ENCODE measurements at regions not wholly inside any gene's neighbourhood (a gene's known extent, or its start where the extent isn't known, plus 50 kb on each side); places are given as distances from the start of the nearest gene placed in this dataset.

DNA sequence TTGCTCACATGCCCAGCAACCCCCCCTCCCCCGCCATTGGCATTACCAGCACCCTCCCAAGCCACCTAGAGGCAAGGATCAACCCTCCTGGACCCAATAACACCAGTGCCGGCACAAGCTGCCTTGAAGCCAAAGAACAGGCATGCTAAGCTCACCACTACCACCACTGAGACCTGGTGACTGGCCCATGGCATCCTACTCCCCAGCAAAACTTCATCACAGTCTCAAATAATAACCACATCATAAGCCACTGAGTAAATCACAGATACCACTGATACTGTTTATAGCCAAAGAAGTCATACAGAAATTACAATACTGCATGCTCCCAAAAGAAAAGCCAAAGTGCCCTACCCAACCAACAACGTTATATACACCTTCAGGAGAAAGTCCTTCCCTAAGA is 73.6 kb upstream of the RPL34 start:
- Histone ChIP-seq H3K36me3 (ENCODE audit: insufficient read depth, low read length) (no peaks in the 10 kb centered on the region), H3K4me3 (ENCODE audit: low read depth, low read length, poor library complexity, severe bottlenecking) (no peak overlapping the region), H3K4me2 (ENCODE audit: low read length) (no peak overlapping the region), H3K79me2 (ENCODE audit: insufficient read depth, low read depth, low read length) (no peaks in the 10 kb centered on the region), H4K20me1 (ENCODE audit: insufficient read depth, low read length) (no peaks in the 10 kb centered on the region), H3K4me1 (ENCODE audit: insufficient read depth, low read length, poor library complexity, severe bottlenecking) (no peaks in the 10 kb centered on the region), H3K27ac (ENCODE audit: low read depth, low read length, poor library complexity, severe bottlenecking) (no peak overlapping the region), H2AFZ (ENCODE audit: low read length) (no peak overlapping the region), H3K9me2 (ENCODE audit: insufficient read depth, low read length) (no peaks in the 10 kb centered on the region), H3K9me3 (ENCODE audit: low read length) (peaks cover 8% of the 10 kb centered on the region; the same call in 1 of the 2 replicates)
- no TSS peak for BruUV-seq (replicated peaks)
- POLR2A ChIA-PET, result no interaction called here
- intact Hi-C loops (cut with micrococcal nuclease; ENCODE audit: unreplicated experiment), result no loop called here
- no peak for TF ChIP-seq EZH2phosphoT487 (IDR thresholded peaks at IDR 0.05; ENCODE audit: borderline replicate concordance, low read depth, low read length)
- TF ChIP-seq, protein P1, sequence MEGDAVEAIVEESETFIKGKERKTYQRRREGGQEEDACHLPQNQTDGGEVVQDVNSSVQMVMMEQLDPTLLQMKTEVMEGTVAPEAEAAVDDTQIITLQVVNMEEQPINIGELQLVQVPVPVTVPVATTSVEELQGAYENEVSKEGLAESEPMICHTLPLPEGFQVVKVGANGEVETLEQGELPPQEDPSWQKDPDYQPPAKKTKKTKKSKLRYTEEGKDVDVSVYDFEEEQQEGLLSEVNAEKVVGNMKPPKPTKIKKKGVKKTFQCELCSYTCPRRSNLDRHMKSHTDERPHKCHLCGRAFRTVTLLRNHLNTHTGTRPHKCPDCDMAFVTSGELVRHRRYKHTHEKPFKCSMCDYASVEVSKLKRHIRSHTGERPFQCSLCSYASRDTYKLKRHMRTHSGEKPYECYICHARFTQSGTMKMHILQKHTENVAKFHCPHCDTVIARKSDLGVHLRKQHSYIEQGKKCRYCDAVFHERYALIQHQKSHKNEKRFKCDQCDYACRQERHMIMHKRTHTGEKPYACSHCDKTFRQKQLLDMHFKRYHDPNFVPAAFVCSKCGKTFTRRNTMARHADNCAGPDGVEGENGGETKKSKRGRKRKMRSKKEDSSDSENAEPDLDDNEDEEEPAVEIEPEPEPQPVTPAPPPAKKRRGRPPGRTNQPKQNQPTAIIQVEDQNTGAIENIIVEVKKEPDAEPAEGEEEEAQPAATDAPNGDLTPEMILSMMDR (conservative IDR thresholded peaks at IDR 0.05; ENCODE audit: low read length), result no peak
- CTCF ChIA-PET (ENCODE audit: unreplicated experiment), result no interaction called here
- DNase-seq (ENCODE audit: low spot score), result no peak

DNA sequence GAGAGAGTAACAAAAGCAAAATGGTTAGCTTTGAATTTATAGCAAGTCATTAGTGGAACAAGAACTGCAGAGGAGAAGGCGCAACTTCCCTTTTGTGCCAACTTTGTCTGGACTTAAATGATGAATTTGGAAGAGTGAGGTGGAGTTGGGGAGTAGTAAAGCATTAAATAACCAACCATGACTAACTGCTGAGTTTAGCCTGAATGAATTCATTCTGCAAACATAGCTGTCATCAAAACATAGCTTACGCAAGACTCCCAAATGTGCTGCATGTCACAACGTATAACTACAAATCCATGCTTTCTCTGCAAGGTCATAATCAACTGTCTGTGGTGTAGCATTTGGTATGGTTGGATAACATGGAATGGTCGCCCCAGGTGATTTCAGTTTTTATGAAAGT is 75.9 kb upstream of the RPL34 start:
- CTCF ChIA-PET (ENCODE audit: unreplicated experiment), result no interaction called here

DNA sequence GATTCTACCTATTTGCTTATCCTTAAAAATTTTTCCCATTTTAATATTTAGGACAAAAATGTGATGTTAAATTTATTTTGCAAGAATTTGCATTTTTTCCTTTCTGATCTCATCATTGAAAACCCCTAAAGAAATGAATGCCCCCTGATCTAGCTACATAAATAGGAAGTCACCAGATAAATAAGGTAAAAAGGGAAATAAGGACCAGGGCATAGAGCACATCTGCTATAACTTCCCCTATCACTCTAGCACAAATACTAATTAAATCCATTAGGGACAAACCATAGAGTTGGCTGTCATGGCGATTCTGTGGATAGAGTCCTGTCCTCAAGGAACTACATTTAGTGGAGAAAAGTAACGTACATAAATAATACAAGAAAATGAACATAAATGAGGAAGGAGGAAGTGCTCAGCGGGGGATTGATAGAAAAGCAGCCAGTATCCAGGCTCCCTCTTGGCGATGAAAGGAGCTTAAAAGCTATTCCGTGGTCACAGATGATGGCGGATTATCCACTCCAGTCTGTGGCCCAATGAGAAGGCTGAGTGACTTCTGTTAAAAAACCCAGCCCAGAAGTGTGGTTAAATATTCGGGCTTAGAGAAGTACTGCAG is 76.9 kb upstream of the RPL34 start:
- no peak for TF ChIP-seq EZH2phosphoT487 (IDR thresholded peaks at IDR 0.05; ENCODE audit: borderline replicate concordance, low read depth, low read length)
- TF ChIP-seq, protein P1 (conservative IDR thresholded peaks at IDR 0.05; ENCODE audit: low read length), result no peak
- Histone ChIP-seq H2AFZ (ENCODE audit: low read length) (peak overlapping the region; percentile 27; the same call in 1 of the 2 replicates), H3K36me3 (ENCODE audit: insufficient read depth, low read length) (no peaks in the 10 kb centered on the region), H4K20me1 (ENCODE audit: insufficient read depth, low read length) (no peaks in the 10 kb centered on the region), H3K27ac (ENCODE audit: low read depth, low read length, poor library complexity, severe bottlenecking) (no peak overlapping the region), H3K4me3 (ENCODE audit: low read depth, low read length, poor library complexity, severe bottlenecking) (no peak overlapping the region), H3K9me2 (ENCODE audit: insufficient read depth, low read length) (no peaks in the 10 kb centered on the region), H3K9me3 (ENCODE audit: low read length) (peaks cover 8% of the 10 kb centered on the region; the same call in 1 of the 2 replicates), H3K4me2 (ENCODE audit: low read length) (no peak overlapping the region), H3K79me2 (ENCODE audit: insufficient read depth, low read depth, low read length) (no peaks in the 10 kb centered on the region), H3K4me1 (ENCODE audit: insufficient read depth, low read length, poor library complexity, severe bottlenecking) (no peaks in the 10 kb centered on the region)
- no peak for DNase-seq (ENCODE audit: low spot score)
- ChIA-PET POLR2A (interaction anchor here (0.6 kb wide), 1 partner anchor 255 kb away, joined by 4 read pairs; no protein-coding TSS in a partner anchor), CTCF (ENCODE audit: unreplicated experiment) (no interaction called here)
- intact Hi-C loops (cut with micrococcal nuclease; ENCODE audit: unreplicated experiment), result no loop called here
- BruUV-seq (replicated peaks), result no TSS peak

More for the DNA sequence above, 75.9 kb upstream of the RPL34 start:
- no peak for DNase-seq (ENCODE audit: low spot score)
- H3K4me3 ChIP-seq (ENCODE audit: low read depth, low read length, poor library complexity, severe bottlenecking), result no peak overlapping the region
- TF ChIP-seq, protein P1 (conservative IDR thresholded peaks at IDR 0.05; ENCODE audit: low read length), result no peak
- no peak for TF ChIP-seq EZH2phosphoT487 (IDR thresholded peaks at IDR 0.05; ENCODE audit: borderline replicate concordance, low read depth, low read length)
- H3K79me2 ChIP-seq (ENCODE audit: insufficient read depth, low read depth, low read length), result no peaks in the 10 kb centered on the region
- H3K36me3 ChIP-seq (ENCODE audit: insufficient read depth, low read length), result no peaks in the 10 kb centered on the region
- BruUV-seq (replicated peaks), result no TSS peak
- intact Hi-C loops (cut with micrococcal nuclease; ENCODE audit: unreplicated experiment), result no loop called here
- no peaks in the 10 kb centered on the region for H3K4me1 ChIP-seq (ENCODE audit: insufficient read depth, low read length, poor library complexity, severe bottlenecking)
- no peak overlapping the region for H3K27ac ChIP-seq (ENCODE audit: low read depth, low read length, poor library complexity, severe bottlenecking)
- H4K20me1 ChIP-seq (ENCODE audit: insufficient read depth, low read length), result no peaks in the 10 kb centered on the region
- POLR2A ChIA-PET, result interaction anchor here (0.6 to 1.4 kb wide), 3 partner anchors 15 to 38 kb away, joined by 3 to 7 read pairs (median 3); no protein-coding TSS in a partner anchor
- no peak overlapping the region for H3K4me2 ChIP-seq (ENCODE audit: low read length)
- H3K9me2 ChIP-seq (ENCODE audit: insufficient read depth, low read length), result no peaks in the 10 kb centered on the region
- H2AFZ ChIP-seq (ENCODE audit: low read length), result no peak overlapping the region
- H3K9me3 ChIP-seq (ENCODE audit: low read length), result peaks cover 8% of the 10 kb centered on the region; the same call in 1 of the 2 replicates

Data from OCI-LY7 (cell line).